NCI-H82 treated with DMSO at 0.1 percent for 48 hours (cell line): ENCODE measurements at regions not wholly inside any gene's neighbourhood (a gene's known extent, or its start where the extent isn't known, plus 50 kb on each side); places are given as distances from the start of the nearest gene placed in this dataset.
A peak's percentile ranks its signal among the peaks of the same experiment; 100 is the strongest.

Experiments
- DNase-seq: peaks from one replicate; lab custom pipeline; 2025; ENCODE audit not compliant: unreplicated experiment; lab: John Stamatoyannopoulos, UW

GRCh38 chr20:1798982-1799381 is 96.2 kb upstream of the SIRPA start:
- DNase-seq, result no peak

DNA sequence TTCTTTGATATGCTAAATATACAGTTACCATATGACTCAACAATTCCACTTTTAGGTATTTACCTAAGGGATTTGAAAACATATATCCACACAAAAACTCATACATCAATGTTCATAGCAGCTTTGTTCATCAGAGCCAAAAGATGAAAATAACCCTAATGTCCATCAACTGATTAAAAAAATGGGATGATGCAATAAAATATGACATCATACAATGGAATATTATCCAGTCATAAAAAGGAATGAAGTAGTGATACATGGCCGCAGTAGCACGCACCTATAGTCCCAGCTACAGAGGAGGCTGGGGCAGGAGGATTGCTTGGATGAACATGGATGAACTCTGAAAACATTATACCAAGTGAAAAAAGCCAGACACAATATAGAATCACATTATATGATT is 101.4 kb upstream of the SIRPA start:
- no peak for DNase-seq

- DNase-seq, result no peak
Observed at GRCh38 chr20:1792274-1792673, 102.9 kb upstream of the SIRPA start.

- DNase-seq, result no peak
Observed at GRCh38 chr20:1790386-1790785, 104.8 kb upstream of the SIRPA start.

GRCh38 chr20:1788044-1788443 is 107.2 kb upstream of the SIRPA start:
- DNase-seq, result no peak

- DNase-seq, result no peak
Observed at GRCh38 chr20:1786486-1786885, 108.7 kb upstream of the SIRPA start.

- DNase-seq, result no peak
Observed at GRCh38 chr20:1784586-1784985, 110.6 kb upstream of the SIRPA start.

DNA sequence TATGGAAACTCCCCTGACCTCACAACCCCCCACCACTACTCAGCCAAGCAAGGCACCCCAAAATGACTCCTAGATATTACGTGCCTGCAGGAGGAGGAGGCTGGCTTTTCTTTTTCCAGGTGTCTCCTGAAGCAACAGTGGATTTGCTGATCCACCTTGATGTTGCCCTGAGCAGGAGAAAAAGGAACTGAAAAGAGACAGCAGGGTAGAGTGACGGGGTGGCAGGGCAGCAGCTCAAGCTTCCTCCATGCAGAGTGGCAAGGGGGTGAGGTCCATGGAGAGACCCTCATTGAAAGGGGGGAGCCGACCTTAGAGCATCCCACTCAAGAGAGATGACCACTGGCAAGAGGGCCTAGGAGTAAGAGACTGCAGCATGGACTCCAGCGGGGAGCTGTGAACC is 112.0 kb upstream of the SIRPA start:
- no peak for DNase-seq

- DNase-seq, result no peak
Observed at GRCh38 chr20:1782181-1782580, 113.0 kb upstream of the SIRPA start.

DNA sequence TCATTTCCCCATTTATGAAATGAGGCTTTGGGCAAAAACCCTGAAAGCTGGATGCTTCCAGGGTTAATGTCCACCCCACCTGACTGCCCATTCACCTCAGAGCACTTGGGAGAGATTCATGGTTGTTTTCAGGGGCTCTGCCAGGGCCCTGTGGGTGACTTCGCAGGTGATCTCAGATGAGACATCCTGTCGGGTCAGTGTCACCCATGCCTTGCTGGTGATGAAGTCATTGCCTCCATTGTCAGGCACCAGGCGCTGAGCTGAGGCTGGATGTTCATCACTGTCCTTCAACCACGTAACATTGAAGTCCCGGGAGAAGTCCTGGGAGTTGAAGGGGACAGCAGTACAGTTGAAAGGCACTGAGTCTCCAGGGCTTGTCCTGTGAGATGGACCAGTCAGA is 115.6 kb upstream of the SIRPA start:
- DNase-seq, result no peak

- DNase-seq, result no peak
Observed at GRCh38 chr20:1778338-1778737, 116.9 kb upstream of the SIRPA start.

DNA sequence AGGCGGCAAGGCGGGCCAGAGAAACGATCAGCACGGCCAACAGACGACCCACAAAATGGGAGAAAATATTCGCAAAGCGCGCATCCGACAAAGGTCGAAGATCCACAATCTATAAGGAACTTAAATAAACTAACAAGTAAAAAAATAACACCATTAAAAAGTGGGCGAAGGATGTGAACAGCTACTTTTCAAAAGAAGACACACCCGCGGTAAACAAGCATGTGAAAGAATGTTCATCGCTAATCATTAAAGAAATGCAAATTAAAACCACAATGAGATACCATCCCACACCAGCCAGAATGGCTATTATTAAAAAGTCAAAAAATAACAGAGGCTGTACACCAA is 117.8 kb upstream of the SIRPA start:
- no peak for DNase-seq

DNA sequence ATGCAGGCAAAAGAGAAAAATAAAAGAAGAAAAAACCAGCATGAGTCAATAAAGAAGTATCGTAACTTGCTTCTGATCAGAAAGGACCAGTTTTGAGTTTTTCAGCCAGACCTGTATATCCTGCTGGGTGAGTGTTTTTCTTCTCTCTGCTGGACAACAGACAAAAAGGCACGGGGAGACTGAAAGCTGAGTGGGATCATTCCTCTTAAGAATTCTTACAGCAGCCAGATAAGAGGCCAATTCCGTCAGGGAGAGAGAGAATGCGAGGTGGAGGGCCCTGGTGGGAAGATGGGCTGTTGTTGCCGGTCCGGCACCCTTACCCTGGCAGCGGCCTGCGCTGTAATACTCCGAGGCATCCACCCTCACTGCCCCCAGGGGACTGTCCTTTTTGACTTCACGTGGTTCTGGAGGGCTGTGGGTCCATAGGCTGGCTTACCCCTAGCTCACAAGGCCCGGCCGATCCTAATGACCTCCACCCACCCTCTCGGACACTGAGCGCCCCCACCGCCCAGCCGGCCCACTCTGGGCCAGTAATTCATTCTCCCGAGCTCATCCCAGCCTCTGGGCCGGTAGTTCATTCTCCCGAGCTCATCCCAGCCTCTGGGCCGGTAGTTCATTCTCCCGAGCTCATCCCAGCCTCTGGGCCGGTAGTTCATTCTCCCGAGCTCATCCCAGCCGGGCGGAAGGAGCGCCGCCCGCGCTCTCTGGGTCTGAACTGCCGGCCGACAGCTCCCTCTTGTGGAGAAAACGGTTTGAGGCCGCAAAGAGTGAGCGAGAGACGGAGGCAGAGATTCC is 118.3 kb upstream of the SIRPA start:
- DNase-seq, result peak; percentile 39

DNA sequence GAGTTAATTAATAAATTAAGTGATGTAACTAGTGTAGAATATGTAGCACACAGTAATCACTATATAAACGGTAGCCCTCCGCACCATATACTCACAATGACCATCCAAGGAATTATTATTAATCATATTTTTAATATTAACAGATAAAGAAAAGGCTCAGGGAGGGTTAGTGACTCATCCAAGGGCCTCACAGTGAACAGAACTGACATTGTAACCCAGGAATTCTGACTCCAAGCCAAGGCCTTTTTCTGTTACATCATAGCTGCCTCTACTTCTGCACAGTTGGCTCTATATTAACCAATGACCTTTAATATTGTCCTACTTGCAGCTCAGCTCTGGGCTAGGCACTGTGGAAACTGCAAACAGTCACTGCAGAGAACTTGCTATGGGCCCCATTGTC is 117.5 kb upstream of the SIRPG start:
- no peak for DNase-seq

DNA sequence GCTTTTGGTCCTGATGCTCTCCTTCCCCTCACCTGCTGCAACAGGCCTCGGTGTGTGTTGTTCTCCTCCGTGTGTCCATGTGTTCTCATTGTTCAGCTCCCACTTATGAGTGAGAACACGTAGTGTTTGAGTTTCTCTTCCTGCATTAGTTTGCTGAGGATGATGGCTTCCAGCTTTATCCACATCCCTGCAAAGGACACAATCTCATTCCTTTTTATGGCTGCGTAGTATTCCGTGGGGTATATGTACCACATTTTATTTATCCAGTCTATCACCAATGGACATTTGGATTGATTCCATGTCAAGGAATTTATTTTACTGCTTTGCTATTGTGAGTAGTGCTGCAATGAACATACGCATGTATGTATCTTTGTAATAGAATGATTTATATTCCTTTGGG is 116.9 kb upstream of the SIRPG start:
- DNase-seq, result no peak

DNA sequence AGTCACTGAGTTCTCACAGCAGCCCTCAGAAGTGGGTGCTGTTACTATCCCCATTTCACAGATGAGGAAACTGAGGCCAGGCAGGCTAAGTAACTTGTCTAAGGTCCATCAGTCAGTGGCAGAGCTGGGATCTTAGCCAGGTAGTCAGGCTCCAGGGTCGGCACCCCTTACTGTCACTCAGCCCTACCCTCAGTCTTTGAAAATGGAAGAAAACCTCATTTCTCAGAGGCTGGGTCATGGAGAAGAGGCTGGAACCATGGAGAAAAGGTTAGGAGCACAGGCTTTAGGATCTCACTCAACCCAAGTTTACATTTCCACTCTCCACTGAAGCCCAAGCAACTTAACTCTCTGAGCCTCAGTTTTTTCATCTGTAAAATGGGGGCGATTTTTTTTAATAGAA is 116.2 kb upstream of the SIRPG start:
- no peak for DNase-seq

DNA sequence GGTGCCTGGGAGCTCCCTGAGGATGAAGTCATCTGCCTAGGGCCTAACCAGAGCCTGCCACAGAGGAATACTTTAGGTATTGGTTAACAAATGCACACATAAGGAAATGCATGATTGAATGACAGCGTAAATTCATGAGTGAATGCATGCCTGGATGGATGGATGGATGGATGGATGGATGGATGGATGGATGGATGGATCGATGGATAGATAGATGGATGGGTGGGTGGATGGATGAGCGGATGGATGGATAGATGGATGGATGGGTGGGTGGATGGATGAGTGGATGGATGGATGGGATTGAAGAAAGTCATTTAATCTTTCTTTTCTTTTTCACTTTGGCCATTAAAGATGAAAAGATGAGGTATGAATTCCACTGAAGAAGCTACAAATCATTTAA is 111.9 kb upstream of the SIRPG start:
- no peak for DNase-seq

DNA sequence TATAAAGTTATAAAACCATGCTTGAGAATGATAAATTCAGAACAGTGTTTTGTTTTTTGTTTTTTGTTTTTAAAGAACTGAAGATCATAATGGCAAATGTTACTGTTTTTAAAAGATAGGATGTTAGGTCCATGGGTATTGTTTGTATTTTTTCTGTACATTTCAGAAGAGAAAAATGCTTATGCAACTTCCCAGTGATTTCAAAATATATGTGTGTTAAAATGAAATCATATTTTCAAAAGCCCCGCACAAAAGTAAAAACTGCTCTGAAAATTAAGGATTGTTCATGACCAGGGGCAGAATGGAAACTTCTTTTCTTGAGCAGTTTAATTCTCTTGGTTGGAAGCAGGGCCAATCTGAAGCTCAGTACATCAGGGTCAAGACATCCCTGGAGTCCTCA is 109.2 kb upstream of the SIRPG start:
- no peak for DNase-seq

DNA sequence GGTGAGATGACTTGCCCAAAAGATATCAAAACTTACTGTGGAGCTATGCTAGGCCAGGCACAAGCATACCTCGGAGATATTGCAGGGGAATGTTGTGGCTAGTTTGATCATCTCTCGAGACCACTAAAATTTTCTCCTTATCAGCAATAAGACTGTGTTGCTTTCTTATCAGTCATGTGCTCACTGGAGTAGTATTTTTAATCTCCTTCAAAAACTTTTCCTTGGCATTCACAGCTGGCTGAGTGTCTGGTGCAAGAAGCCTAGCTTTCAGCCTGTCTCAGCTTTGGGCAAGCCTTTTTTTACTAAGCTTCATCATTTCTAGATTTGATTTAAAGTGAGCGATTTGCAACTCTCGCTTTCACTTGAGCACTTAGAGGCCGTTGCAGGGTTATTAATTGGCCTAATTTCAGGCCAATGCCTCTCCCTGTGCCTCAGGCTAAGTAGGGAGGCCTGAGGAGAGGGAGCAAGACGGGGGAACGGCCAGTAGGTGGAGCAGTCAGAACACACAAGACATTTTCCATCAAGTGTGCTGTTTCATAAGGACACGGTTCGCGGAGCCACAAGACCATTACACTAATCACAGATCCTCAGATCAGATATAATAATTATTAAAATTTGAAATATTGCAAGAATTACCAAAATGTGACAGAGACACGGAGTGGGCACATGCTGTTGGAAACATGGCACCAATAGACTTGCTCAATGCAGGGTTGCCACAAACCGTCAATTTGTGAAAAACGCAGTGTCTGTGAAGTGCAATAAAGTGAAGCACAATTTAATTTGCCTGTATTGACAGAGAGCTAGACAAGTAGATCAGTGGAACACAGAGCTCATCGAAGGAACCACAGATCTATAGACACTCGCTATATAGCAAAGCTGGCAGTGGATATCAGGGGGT is 106.8 kb upstream of the SIRPG start:
- DNase-seq, result peak; percentile 47

DNA sequence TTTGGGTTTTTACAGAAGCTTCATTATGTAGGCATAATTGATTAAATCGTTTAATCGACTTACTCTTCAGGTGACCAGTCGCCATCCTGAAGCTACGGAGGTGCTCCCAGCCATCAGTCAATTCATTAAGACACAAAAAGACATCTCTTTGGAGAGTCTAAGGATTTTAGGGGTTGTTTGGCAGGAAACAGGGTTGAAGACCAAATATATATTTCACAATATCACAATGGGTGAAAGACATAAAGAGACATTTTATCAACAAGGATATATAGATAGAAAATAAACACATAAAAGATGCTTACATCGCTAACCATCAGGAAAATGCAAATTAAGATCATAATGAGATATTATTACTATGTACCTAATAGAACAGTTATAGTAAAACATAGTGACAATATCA is 104.0 kb upstream of the SIRPG start:
- no peak for DNase-seq

GRCh38 chr20:1761116-1761515 is 103.5 kb upstream of the SIRPG start:
- DNase-seq, result no peak

DNA sequence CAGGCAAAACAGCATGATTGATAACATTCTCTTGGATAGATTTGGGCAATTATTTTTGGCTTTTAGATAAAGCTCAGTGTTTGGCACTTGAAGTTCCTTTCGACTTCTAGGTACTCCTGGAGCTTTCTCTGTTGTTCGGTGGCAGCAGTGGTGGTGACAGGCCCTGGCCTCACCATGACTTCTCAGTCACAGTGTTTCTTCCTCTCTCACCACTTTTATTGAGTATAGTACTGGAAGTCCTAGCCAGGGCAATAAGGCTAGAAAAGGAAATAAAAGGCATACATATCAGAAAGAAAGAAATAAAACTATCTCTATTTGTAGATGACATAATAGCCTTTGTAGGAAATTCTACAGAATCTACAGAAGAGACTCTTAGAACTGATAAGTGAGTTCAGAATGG is 101.2 kb upstream of the SIRPG start:
- no peak for DNase-seq
